Renal cortical epithelial cell (primary cell): ENCODE measurements at regions not wholly inside any gene's neighbourhood (a gene's known extent, or its start where the extent isn't known, plus 50 kb on each side); places are given as distances from the start of the nearest gene placed in this dataset.

Source experiments
- DNase-seq: peaks from one replicate; pipeline ENCODE4 v3.0.0-alpha.2; 2011; ENCODE audit warnings: low read depth

GRCh38 chr5:159700016-159700415, 216.3 kb upstream of the ADRA1B start:
- DNase-seq: no peak

GRCh38 chr5:159702301-159702700, 214.0 kb upstream of the ADRA1B start:
- no peak for DNase-seq

GRCh38 chr5:159702826-159703225, 213.5 kb upstream of the ADRA1B start:
- DNase-seq: no peak

- DNase-seq: no peak
Measured at GRCh38 chr5:159704160-159704559, 212.1 kb upstream of the ADRA1B start.

- no peak for DNase-seq
Measured at GRCh38 chr5:159705948-159706347, 210.3 kb upstream of the ADRA1B start.

- DNase-seq: no peak
Measured at GRCh38 chr5:159708090-159708489, 208.2 kb upstream of the ADRA1B start.

GRCh38 chr5:159712672-159713071, 203.6 kb upstream of the ADRA1B start:
- no peak for DNase-seq

GRCh38 chr5:159713254-159713653, 203.0 kb upstream of the ADRA1B start:
- DNase-seq: no peak

GRCh38 chr5:159713773-159714172, 202.5 kb upstream of the ADRA1B start:
- DNase-seq: no peak

- DNase-seq: no peak
Measured at GRCh38 chr5:159725475-159725874, 190.8 kb upstream of the ADRA1B start.

- no peak for DNase-seq
Measured at GRCh38 chr5:159727167-159727566, 189.1 kb upstream of the ADRA1B start.

- DNase-seq: peak; percentile 11
Measured at GRCh38 chr5:159730285-159730684, 186.0 kb upstream of the ADRA1B start.

GRCh38 chr5:159732220-159732619, 184.1 kb upstream of the ADRA1B start:
- no peak for DNase-seq

GRCh38 chr5:159734366-159734765, 181.9 kb upstream of the ADRA1B start:
- no peak for DNase-seq

- DNase-seq: no peak
Measured at GRCh38 chr5:159735036-159735435, 181.2 kb upstream of the ADRA1B start.

- DNase-seq: peak; percentile 57
Measured at GRCh38 chr5:159735749-159736660, 180.3 kb upstream of the ADRA1B start.

- DNase-seq: no peak
Measured at GRCh38 chr5:159736844-159737243, 179.4 kb upstream of the ADRA1B start.

GRCh38 chr5:159737263-159737662, 179.0 kb upstream of the ADRA1B start:
- no peak for DNase-seq

- DNase-seq: no peak
Measured at GRCh38 chr5:159741829-159742322, 174.4 kb upstream of the ADRA1B start.

- no peak for DNase-seq
Measured at GRCh38 chr5:159743234-159743633, 173.0 kb upstream of the ADRA1B start.

- DNase-seq: no peak
Measured at GRCh38 chr5:159746707-159747106, 169.6 kb upstream of the ADRA1B start.

- DNase-seq: no peak
Measured at GRCh38 chr5:159749146-159749545, 167.1 kb upstream of the ADRA1B start.

- no peak for DNase-seq
Measured at GRCh38 chr5:159750226-159750625, 166.1 kb upstream of the ADRA1B start.

- DNase-seq: no peak
Measured at GRCh38 chr5:159751459-159751858, 164.8 kb upstream of the ADRA1B start.
